ENCODE measurements at regions not wholly inside any gene's neighbourhood (a gene's known extent, or its start where the extent isn't known, plus 50 kb on each side); places are given as distances from the start of the nearest gene placed in this dataset.
A peak's percentile ranks its signal among the peaks of the same experiment; 100 is the strongest.
"Not testable (repeated sequence)": the region's sequence is repeated elsewhere in the genome, so short reads cannot be mapped to it uniquely, and the experiment has no call there.

DNA sequence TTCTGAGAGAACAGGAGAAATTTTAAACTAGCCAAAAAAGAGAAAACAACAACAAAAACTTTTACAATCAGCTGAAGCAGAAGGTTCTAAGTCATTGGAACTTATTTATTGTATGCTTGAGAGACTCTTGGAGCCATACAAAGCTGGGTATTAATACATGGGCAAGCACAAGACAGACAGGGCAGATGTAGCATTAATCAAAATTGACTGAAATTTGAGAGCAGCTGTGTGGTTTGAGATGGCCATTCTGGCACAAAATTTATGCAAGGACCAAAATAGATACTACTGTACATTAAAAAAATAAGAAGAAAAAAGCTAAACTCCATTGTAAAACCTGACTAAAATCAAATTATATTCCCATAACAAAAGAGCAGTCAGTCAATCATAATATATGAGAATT is 892.5 kb downstream of the PLA2G4A start:
- DNase-seq (ENCODE audit: low spot score) = no peak

DNA sequence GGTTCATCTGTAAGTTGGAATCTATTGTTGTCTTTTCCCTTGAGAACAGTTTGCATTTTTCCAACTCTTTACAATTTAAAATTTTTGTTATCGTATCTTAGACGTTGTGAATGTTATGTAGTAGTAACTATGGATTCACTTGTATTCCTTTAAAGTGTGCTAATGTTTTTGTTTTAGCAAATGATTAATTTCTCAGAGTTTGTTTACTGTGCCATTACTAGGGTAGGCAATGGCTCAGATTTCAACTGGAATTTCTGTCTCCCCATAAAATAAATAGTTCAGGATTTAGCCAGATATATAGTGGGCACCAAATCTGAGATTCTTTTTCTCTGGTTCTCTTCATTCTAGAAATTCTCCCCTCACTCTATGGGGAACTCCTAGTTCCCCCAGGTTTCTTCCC is 896.5 kb downstream of the PLA2G4A start:
- no peak for DNase-seq (ENCODE audit: low spot score)

DNA sequence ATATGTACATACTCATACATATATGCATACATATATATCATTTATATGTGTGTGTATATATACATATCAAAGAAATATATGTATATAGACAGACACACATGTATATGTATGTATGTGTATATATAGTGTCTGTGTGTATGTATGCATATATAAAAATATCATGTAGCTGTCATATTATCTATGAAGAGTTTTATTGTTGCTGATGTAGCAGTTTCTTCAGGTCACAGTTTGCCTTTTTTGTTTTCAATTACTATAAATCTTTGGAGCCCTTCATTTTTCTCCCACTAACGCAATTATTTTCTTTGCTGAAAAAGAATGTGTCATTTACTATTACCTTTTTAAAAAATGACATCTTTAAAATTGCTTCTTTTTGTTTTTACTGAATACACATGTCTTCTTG is 904.5 kb downstream of the PLA2G4A start:
- no peak for DNase-seq (ENCODE audit: low spot score)

DNA sequence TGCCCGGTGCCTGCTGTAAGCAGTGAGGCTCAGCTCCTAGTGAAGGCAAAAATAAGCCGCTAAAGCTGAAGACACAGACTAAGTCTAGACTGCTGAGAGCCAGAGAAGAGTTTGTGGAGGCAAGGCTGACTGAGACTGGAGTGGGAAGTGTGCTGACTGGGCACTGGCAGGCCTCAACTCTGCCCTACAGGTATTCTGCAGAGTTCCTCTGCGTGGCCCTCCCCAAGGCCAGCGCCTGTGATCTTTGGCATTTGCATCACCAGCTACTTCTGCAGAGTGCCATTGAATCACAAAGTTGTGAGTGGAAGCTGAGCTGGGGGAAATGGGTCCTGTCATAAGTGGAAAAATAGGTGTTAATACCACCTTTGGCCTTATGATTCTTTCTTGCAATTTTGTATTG is 905.7 kb downstream of the PLA2G4A start:
- peak; percentile 8 for DNase-seq (ENCODE audit: low spot score)

DNA sequence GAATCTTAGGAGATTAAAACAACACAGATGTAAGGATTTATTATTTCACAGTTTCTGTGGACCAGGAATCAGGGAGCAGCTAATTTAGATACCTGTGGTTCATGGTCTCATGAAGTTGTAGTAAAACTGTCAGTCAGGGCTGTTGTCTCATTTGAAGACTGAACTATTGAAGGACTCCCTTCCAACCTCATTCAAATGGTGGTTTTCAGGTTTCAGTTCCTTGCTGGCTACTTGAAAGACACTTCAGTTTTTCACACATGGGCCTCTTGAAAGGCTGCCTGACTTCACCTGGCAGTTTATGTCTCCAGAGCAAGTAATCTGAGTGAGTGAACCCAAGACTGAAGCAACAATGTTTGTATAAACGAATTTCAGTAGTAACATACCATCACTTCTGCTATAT is 915.9 kb downstream of the PLA2G4A start:
- no peak for DNase-seq (ENCODE audit: low spot score)

DNA sequence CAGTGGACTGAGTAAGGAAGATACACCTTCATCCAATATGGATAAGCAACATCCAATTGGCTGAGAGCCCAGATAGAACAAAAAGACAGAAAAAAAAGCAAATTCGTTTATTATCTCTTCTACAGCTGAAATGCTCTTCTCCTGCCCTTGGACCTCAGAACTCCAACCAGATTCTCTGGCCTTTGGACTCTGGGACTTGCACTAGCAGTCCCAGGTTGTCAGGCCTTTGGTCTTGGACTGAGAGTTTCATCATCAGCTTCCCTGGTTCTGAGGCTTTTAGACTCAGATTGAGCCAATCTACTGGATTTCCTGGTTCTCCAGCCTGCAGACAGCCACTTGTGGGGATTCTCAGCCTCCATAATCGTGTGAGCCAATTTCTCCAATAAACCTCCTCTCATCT is 926.8 kb downstream of the PLA2G4A start:
- DNase-seq (ENCODE audit: low spot score) = no peak

DNA sequence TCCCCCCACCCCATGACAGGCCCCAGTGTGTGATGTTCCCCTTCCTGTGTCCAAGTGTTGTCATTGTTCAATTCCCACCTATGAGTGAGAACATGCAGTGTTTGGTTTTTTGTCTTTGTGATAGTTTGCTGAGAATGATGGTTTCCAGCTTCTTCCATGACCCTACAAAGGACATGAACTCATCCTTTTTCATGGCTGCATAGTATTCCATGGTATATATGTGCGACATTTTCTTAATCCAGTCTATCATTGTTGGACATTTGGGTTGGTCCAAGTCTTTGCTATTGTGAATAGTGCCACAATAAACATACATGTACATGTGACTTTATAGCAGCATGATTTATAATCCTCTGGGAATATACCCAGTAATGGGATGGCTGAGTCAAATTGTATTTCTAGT is 927.9 kb downstream of the PLA2G4A start:
- not testable (repeated sequence) for DNase-seq (ENCODE audit: low spot score)

DNA sequence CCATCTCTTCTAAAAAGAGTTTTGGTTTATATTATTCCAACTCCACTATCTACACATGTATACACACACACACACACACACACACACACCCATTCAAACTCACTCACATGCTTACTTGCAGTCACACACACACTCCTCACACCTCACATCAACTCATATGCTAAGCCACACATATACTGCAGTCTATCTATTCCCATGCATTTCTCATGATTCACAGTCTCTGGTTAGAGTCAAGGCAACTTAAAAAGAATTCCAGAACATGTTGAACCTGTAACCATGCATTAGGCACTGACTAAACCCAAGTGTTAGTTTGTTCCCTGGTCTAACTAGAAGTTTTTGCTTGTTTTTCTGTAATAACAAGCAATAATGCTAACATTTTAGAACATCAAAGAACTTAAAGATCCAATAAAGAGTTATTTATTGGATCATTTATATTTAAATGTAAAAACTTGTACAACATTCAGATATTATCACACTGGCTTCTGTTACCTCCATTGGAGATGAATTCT is 931.1 kb downstream of the PLA2G4A start:
- DNase-seq (ENCODE audit: low spot score) = no peak

DNA sequence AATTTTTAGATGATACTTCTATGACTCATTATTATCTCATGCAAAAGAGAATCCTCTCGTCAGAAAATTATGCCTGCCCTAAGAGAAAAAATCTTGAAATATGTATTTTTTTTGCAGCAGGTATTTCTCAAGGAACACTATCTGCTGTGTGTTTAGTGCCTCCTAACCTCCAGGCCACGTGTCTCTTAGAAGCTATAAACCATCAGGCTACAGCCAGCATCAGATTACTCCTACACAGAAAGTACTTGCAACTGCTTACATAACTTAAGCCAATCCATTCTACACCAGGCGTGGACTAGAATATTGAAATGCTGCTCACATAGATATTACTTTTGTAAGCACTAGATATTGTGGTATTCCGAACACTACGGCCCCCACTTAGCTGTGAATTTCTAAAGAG is 933.4 kb downstream of the PLA2G4A start:
- no peak for DNase-seq (ENCODE audit: low spot score)

DNA sequence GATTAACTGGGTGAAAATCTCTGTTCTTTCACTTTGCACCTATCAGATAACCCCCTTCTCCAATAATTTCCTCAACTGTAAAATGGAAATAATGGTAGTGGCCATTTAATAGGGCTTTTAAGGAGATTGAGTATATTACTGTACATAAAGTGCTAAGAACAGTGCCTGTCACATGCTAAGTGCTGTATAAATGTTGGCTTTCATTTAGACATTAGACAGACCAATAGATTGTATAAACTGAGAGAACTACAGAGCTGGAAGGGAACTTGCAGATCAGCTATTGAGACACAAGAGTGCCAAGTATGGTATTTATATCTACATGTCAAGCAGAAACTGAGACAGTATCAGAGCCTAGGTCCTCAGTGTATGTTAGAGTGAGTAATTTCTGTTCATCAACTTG is 934.7 kb downstream of the PLA2G4A start:
- DNase-seq (ENCODE audit: low spot score) = no peak

DNA sequence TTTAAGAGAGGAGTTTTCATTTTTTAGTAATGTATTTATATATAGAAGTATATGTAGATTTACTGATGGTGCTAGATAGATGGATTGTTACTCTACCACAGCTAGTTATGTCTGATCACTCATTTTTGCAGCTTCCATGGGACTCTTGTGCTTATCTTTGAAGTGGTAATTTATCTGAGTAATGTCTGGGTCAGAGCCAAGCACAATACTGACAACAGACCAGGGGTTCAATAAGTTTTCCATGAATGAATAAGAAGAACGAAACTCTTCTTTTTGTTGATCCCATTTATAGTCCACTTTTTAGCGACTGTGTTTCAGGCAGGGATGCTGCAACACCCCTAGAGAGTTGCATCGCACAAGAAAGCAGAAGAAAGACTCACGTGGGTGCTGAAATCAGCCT is 935.2 kb downstream of the PLA2G4A start:
- no peak for DNase-seq (ENCODE audit: low spot score)

DNA sequence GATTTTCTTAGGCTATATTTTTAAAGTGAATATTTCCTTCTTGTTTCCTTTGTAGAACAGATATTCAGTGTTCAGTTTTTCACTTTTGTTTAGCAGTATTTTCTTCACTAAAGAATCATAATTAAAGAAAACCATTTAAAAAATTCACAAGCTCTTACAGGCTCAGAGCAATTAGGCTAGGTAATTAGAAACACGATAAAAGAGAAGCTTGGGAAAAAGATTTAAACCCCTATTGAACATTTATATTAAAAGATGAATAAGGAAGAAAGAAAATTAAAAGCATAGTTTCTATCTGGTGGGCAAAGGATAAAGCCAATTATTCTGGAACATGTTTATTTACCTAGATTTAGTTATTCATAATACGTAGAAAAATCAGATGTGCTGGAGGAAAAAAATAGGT is 942.6 kb downstream of the PLA2G4A start:
- DNase-seq (ENCODE audit: low spot score) = no peak

DNA sequence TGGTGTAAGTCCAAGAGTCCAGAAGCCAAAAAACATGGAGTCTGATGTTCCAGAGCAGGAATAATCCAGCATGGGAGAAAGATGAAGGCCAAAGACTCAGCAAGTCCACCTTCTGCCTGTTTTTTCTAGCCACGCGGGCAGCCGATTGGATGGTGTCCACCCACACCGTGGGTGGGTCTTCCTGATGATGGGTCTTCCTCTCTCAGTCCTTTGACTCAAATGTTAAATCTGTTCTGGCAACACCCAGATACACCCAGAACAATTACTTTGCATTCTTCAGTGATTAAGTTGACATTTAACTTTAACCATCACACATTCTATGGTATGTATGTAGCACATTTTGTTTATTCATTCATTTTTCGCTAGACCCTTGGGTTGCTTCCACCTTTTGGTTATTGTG is 944.4 kb downstream of the PLA2G4A start:
- no peak for DNase-seq (ENCODE audit: low spot score)

DNA sequence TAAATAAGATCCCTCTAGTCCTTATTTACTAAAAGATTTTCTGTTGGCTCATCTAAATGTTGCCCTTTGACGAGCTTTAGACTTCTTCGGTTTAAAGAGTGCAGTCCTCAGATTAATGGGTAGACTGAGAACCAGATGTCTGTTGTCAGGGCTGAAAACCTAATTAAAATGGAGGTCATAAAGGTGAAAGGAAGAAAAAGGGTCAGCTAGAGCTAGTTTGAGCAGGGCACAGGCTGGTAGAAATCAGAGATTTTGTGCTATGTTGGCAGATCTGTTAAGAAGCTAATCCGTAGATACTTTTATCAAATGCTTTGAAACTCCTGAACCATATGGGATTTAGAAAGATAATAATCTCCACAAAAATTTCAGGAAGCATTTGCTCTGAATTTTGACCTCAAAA is 959.0 kb downstream of the PLA2G4A start:
- no peak for DNase-seq (ENCODE audit: low spot score)

DNA sequence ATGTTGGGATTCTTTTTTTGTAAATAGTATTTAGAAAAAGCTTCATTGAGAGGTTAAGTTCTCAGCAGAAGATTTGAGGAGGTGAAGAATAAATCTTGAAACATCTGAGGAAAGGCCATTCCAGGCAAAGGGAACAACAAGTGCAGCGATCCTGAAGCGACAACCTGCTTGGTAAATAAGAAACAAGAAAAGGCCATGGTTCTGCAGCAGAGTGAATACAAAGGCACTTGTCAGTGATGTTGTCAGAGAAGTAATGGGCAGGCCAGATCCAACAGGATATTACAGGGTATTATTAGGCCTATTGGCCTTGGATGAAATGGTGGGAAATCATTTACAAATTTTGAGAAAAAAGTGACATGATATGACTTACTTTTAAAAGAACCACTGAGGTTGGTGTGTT is 960.0 kb downstream of the PLA2G4A start:
- DNase-seq (ENCODE audit: low spot score) = no peak

DNA sequence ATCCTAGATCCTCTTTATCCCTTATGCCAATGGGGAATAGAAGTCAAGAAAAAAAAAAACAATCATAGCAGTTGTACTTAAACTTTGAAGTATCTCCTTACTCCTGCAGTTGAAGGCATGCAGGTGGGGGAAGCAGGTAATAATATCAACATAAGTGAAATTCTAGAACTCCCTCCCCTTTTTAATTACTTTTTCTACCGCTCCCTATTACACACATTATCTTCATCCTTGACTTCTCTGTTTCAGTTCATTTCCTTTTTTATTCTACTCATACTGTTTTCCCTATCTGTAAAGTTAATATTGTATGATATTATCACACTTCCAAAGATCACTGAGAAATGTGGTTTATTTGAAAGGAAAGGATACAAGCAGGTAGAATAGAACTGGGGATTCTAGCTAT is 962.0 kb downstream of the PLA2G4A start:
- no peak for DNase-seq (ENCODE audit: low spot score)

DNA sequence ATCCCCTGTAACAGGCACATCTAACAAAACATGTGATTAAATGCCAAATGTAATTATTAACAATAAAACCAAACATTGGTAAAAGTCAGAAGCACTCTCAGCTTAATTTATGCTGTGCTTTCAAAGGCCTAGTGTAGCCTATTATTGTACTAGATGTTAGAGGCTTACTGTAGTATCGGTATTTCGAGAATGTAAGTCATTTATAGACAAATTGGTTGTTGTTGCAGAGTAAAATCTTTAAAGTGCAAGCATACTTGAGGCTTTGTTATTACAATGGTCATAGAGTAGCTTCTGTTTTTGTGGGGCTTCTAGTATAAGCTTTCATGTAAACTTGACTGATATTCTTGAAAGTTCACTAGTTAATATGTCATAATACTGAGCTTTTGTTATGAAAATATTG is 965.8 kb downstream of the PLA2G4A start:
- no peak for DNase-seq (ENCODE audit: low spot score)

DNA sequence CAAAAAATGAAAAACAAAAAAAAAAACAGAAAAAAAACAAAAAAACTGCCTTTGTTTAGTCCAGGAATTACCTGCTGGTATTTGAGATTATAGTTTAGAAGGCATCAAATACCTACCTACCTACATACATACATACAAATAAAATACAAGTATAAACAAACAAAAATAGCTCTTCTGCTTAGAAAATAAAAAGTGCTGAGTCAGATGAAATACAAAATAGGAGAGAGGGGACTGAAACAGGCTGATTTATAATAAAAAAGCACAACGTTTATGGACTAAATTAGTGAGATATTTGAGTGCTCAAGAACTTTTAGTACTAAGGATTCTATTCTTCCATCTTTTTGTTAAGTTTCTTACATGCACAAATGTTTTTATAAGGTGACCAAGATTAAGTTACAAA is 980.8 kb downstream of the PLA2G4A start:
- no peak for DNase-seq (ENCODE audit: low spot score)

DNA sequence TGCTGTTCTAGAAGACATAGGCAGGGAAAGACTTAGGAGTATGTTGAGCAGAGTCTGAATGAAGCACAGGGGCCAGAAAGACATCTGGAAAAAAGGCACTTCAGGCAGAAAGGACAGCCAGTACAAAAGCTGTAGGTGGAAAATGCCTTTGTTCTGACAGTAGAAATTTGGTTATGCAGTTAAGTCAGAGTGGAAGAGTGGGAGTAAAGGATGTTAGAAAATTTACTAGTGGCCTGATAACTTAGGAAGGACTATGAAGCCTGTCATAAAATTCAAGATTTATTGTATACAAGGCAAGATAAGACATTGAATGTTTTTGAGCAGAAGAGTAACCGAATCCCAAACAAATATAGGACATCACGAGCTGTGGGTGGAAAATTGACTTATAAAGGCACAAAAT is 987.9 kb downstream of the PLA2G4A start:
- DNase-seq (ENCODE audit: low spot score) = no peak

DNA sequence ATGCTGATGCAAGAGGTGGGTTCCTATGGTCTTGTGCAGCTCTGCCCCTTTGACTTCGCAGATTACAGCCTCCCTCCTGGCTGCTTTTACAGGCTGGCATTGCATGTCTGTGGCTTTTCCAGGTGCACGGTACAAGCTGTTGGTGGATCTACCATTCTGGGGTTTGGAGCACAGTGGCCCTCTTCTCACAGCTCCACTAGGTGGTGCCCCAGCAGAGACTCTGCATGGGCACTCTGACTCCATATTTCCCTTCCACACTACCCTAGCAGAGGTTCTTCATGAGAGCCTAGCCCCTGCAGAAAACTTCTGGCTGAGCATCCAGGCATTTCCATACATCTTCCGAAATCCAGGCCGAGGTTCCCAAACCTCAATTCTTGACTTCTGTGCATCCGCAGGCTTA is 989.0 kb downstream of the PLA2G4A start:
- DNase-seq (ENCODE audit: low spot score) = no peak

DNA sequence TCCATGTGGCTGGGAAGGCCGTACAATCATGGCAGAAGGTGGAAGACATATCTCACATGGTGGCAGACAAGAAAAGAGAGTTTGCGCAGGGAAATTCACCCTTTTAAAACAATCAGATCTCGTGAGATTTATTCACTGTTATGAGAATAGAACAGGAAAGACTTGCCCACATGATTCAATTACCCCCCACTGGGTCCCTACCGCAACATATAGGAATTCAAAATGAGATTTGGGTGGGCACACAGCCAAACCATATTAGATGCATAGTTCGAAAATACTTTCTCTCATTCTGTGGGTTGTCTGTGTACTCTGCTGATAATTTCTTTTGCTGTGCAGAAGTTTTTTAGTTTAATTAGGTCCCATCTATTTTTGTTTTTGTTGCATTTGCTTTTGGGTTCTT is 990.3 kb downstream of the PLA2G4A start:
- DNase-seq (ENCODE audit: low spot score) = no peak

DNA sequence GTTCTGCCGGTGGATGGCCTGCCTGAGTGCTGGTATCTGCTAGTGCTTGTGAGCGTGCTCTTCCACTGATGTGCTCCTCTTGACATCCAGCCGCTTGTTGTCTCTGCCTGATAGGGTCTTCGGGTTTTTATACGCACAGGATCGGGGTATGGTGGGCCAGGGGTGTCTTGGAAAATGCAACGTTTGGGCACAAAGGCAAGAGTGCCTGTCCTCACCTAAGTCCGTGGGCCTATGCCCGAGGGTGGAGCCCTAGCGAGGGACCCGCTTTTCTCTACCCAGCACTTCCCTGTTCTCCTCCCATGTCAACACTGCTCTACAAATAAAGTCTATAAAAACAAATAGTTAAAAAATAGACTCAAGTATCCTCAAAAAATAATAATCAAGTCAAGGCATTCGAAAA is 1007.8 kb downstream of the PLA2G4A start:
- DNase-seq (ENCODE audit: low spot score) = no peak

DNA sequence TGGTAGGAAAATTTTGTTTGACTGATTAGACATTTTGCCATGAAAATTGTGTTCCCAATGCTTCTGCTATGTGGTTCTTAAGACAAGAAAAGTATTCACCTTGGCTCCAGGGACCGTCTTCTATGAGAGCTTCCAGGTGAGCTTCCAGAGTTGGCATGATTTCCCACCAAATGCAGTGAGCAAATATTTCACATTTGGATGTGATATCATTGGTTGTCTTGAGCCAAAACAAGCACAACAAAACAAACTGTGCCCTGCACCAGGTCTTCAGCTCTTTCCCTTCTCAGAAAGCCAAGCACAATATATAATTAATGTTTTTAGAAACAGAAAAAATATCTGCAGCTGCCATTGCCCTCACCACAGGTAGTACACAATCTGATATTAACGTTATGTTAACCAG is 1009.0 kb downstream of the PLA2G4A start:
- DNase-seq (ENCODE audit: low spot score) = no peak

DNA sequence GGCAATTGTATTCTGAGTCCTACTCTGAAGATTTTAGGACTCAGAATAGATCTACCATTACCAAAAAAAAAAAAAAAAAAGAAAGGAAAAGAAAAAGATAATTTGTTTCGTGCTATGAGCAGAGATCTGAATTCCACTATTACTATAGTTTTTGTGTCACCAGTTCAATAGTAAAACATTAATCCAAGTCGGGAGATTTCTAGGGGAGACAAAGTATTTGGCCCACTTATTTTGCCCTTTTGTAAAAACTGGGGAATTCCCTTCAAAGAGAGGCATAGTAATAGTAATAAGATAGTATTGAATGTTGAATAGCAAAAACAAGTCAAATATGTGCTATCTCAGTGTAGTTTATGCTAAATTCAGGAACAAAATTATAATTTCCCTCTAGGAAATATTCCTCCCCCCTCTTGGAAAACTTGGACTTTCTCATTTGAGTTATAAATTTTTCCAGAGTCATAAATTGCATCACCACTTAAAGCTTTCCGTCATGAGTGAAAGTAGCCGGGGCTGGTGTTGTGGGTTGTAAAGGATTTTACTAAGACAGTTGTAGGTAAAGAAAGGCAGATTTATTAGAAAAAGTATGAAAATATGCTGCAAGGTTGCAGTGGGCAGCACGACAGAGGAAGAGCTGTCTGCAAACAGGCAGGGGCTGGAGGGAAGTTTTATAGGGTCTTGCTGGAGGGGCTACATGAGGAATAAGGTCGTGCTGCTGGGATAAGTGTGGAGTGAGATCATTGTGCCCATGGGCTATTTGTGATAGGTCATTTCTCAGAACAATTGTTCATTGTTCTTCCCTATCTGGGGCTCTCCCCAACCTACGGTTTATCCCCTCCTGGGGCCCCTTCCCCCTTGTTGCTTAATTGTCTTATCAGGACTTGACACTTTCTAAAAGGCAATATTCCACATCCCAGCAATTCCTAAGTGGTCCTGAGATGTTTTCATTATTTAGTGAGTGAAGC is 1009.9 kb downstream of the PLA2G4A start:
- DNase-seq (ENCODE audit: low spot score) = no peak

Measured in iPS-NIHi11 (cell line).